HG03064 (cell line): ENCODE measurements at regions not wholly inside any gene's neighbourhood (a gene's known extent, or its start where the extent isn't known, plus 50 kb on each side); places are given as distances from the start of the nearest gene placed in this dataset.

ENCODE experiments used
- ATAC-seq: cut with Tn5 transposase; IDR thresholded peaks from one replicate; pipeline ENCODE4 v1.9.1; 2021; ENCODE audit warnings: low read depth; ENCODE audit not compliant: unreplicated experiment

- no peak for ATAC-seq
Observed at GRCh38 chr22:47397673-47398072, 635.2 kb downstream of the TBC1D22A start.

- no peak for ATAC-seq
Observed at GRCh38 chr22:47396515-47396914, 634.1 kb downstream of the TBC1D22A start.

- ATAC-seq: no peak
Observed at GRCh38 chr22:47396105-47396504, 633.7 kb downstream of the TBC1D22A start.

GRCh38 chr22:47395481-47395880 is 633.0 kb downstream of the TBC1D22A start:
- ATAC-seq: no peak

GRCh38 chr22:47394504-47395440 is 632.3 kb downstream of the TBC1D22A start:
- no peak for ATAC-seq

- no peak for ATAC-seq
Observed at GRCh38 chr22:47393191-47393590, 630.7 kb downstream of the TBC1D22A start.

- no peak for ATAC-seq
Observed at GRCh38 chr22:47392729-47393128, 630.3 kb downstream of the TBC1D22A start.

- ATAC-seq: no peak
Observed at GRCh38 chr22:47392054-47392347, 629.6 kb downstream of the TBC1D22A start.

- ATAC-seq: no peak
Observed at GRCh38 chr22:47391169-47392053, 629.0 kb downstream of the TBC1D22A start.

- no peak for ATAC-seq
Observed at GRCh38 chr22:47390026-47390970, 627.8 kb downstream of the TBC1D22A start.

GRCh38 chr22:47389201-47389600 is 626.8 kb downstream of the TBC1D22A start:
- ATAC-seq: no peak

- no peak for ATAC-seq
Observed at GRCh38 chr22:47388778-47389177, 626.3 kb downstream of the TBC1D22A start.

- ATAC-seq: no peak
Observed at GRCh38 chr22:47388331-47388730, 625.9 kb downstream of the TBC1D22A start.

GRCh38 chr22:47386812-47387510 is 624.5 kb downstream of the TBC1D22A start:
- no peak for ATAC-seq

GRCh38 chr22:47384977-47385376 is 622.5 kb downstream of the TBC1D22A start:
- ATAC-seq: no peak

GRCh38 chr22:47382164-47382890 is 619.9 kb downstream of the TBC1D22A start:
- no peak for ATAC-seq

- no peak for ATAC-seq
Observed at GRCh38 chr22:47381240-47381639, 618.8 kb downstream of the TBC1D22A start.

GRCh38 chr22:47380692-47381091 is 618.2 kb downstream of the TBC1D22A start:
- ATAC-seq: no peak

- no peak for ATAC-seq
Observed at GRCh38 chr22:47379037-47379436, 616.6 kb downstream of the TBC1D22A start.
